ENCODE measurements at regions not wholly inside any gene's neighbourhood (a gene's known extent, or its start where the extent isn't known, plus 50 kb on each side); places are given as distances from the start of the nearest gene placed in this dataset.

DNA sequence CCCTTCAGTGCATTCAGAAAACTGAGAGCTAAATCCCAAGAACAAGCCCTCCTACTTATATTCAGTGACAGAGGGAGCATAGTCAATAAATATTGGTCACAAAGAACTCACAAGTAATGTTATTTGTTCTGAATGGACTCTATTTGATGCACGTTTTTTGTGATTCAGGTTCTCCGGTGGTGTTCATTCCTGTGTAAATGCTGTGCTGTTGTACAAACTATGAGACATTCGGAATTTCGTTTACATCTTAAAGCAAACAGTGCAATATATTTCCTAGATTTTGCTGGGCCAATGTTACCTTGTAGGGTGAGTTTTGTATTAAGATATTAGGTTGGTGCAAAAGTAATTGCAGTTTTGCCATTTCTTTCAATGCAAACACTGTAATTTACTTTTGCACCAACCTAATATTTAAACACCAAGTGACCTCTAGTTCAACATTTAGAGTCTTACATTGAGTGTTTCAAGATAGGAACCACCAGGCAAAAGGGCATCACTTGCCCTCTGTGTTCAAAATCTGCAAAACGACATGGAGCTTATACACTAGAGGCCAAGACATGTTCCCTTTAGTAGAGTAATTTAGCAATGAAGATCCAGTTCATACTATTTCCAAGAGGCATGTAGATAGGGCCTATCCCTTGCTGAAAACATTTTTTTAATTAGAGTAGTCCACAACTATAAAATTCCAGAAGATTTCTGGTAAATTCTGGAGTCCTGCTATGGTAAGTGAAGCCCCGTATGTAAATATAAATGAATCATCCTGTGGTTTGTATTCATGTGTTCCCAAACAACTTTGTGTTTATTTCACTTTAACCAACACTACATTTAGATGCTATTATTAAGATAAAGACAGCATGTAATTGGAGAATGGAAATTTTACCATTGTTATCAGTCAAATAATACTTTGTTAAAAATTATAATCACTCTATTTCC is 444.0 kb upstream of the PTGER4 start:
- TF ChIP-seq CTCF (optimal IDR thresholded peaks at IDR 0.05 in 1 of 3, IDR thresholded peaks at IDR 0.05 in 1 of 3, conservative IDR thresholded peaks at IDR 0.05 in 1 of 3; ENCODE audit: extremely low read depth in 1 of 3, insufficient read depth in 2 of 3, low read length in 3 of 3) (no peak), EZH2 (IDR thresholded peaks at IDR 0.05; ENCODE audit: low read length) (no peak)
